GM23338 (cell line): ENCODE measurements at regions not wholly inside any gene's neighbourhood (a gene's known extent, or its start where the extent isn't known, plus 50 kb on each side); places are given as distances from the start of the nearest gene placed in this dataset.
"Not testable (repeated sequence)": the region's sequence is repeated elsewhere in the genome, so short reads cannot be mapped to it uniquely, and the experiment has no call there.

Source experiments
- ATAC-seq: fragments of 200-7000 bp; cut with Tn5 transposase; 3 replicates; pipeline ENCODE4 v1.9.1; 2020
- DNase-seq: peaks from one replicate; pipeline ENCODE4 v3.0.0-alpha.2; 2015; ENCODE audit warnings: low spot score
- H2AFZ ChIP-seq: fragments of 200-600 bp; sonication (generic); 2 replicates; pipeline ENCODE4 v1.8.0; 2016; ENCODE audit warnings: antibody characterized with exemption, mild to moderate bottlenecking, moderate library complexity
- H3F3A ChIP-seq: fragments of 200-600 bp; sonication (generic); replicated peaks from 2 replicates; pipeline ENCODE4 v1.8.0; 2017; ENCODE audit warnings: antibody characterized with exemption, mixed run types, low read depth
- H3K27ac ChIP-seq: fragments of 200-600 bp; sonication (generic); 2 replicates; pipeline ENCODE4 v1.6.1; 2016; ENCODE audit warnings: low read depth
- H3K27me3 ChIP-seq: fragments of 200-600 bp; sonication (generic); 2 replicates; pipeline ENCODE4 v1.8.0; 2016; ENCODE audit warnings: mild to moderate bottlenecking, mixed run types, moderate library complexity; ENCODE audit not compliant: insufficient read depth
- H3K36me3 ChIP-seq: fragments of 200-600 bp; sonication (generic); 2 replicates; pipeline ENCODE4 v1.8.0; 2016; ENCODE audit warnings: mild to moderate bottlenecking; ENCODE audit not compliant: insufficient read depth
- H3K4me1 ChIP-seq: fragments of 200-600 bp; sonication (generic); 2 replicates; pipeline ENCODE4 v1.8.0; 2016; ENCODE audit warnings: mild to moderate bottlenecking, moderate library complexity; ENCODE audit not compliant: insufficient read depth
- H3K4me2 ChIP-seq: fragments of 200-600 bp; sonication (generic); 2 replicates; pipeline ENCODE4 v1.7.1; 2017; ENCODE audit warnings: mixed run types
- H3K4me3 ChIP-seq: fragments of 200-600 bp; sonication (generic); 2 replicates; pipeline ENCODE4 v1.6.1; 2016; ENCODE audit warnings: mixed run types
- H3K79me2 ChIP-seq: fragments of 200-600 bp; sonication (generic); replicated peaks from 2 replicates; pipeline ENCODE4 v1.8.0; 2017; ENCODE audit warnings: mild to moderate bottlenecking; ENCODE audit not compliant: insufficient read depth
- H3K9me2 ChIP-seq: fragments of 200-600 bp; sonication (generic); 2 replicates; pipeline ENCODE4 v1.8.0; 2017; ENCODE audit not compliant: insufficient read depth
- H4K20me1 ChIP-seq: fragments of 200-600 bp; sonication (generic); replicated peaks from 2 replicates; pipeline ENCODE4 v1.8.0; 2017; ENCODE audit warnings: mild to moderate bottlenecking; ENCODE audit not compliant: insufficient read depth
- H3K27ac Mint-ChIP-seq: 2 replicates; pipeline ENCODE4 v1.8.0; 2020; ENCODE audit warnings: inconsistent platforms, mild to moderate bottlenecking, moderate library complexity, mixed read lengths
- H3K27me3 Mint-ChIP-seq: 3 replicates; pipeline ENCODE4 v1.8.0; 2022; ENCODE audit warnings: low read depth, mild to moderate bottlenecking, moderate library complexity, mixed read lengths, inconsistent platforms; ENCODE audit not compliant: insufficient read depth, poor library complexity
- H3K36me3 Mint-ChIP-seq: 3 replicates; pipeline ENCODE4 v1.8.0; 2021; ENCODE audit warnings: low read depth, mild to moderate bottlenecking, inconsistent platforms, moderate library complexity, mixed read lengths
- H3K4me1 Mint-ChIP-seq: 3 replicates; pipeline ENCODE4 v1.8.0; 2020; ENCODE audit warnings: mild to moderate bottlenecking, inconsistent platforms, mixed read lengths
- H3K4me3 Mint-ChIP-seq: 3 replicates; pipeline ENCODE4 v1.8.0; 2021; ENCODE audit warnings: moderate library complexity, mild to moderate bottlenecking, inconsistent platforms, mixed read lengths
- H3K9me3 Mint-ChIP-seq: 3 replicates; pipeline ENCODE4 v1.8.0; 2020; ENCODE audit warnings: moderate library complexity, mild to moderate bottlenecking, inconsistent platforms, mixed read lengths
- CREB1 ChIP-seq: fragments of 250-450 bp; sonication (Bioruptor Pico); IDR thresholded peaks from 2 replicates; pipeline ENCODE4 v1.5.0; 2020; ENCODE audit warnings: low read depth, mild to moderate bottlenecking, moderate library complexity
- EZH2 ChIP-seq: fragments of 200-600 bp; sonication (generic); IDR thresholded peaks from one replicate; pipeline ENCODE4 v1.8.0; 2017; ENCODE audit warnings: antibody characterized with exemption, mild to moderate bottlenecking, low read depth; ENCODE audit not compliant: unreplicated experiment
- JUNB ChIP-seq: IDR thresholded peaks from one replicate; pipeline ENCODE4 v1.6.1; 2016; ENCODE audit warnings: antibody characterized with exemption; ENCODE audit not compliant: unreplicated experiment
- NANOG ChIP-seq: IDR thresholded peaks from 2 replicates; pipeline ENCODE4 v1.6.1; 2016; ENCODE audit warnings: antibody characterized with exemption, borderline replicate concordance
- POLR2AphosphoS5 ChIP-seq: IDR thresholded peaks from 2 replicates; pipeline ENCODE4 v1.6.1; 2016; ENCODE audit warnings: antibody characterized with exemption, low read depth
- STAT1 ChIP-seq: IDR thresholded peaks from one replicate; pipeline ENCODE4 v1.6.1; 2016; ENCODE audit warnings: antibody characterized with exemption; ENCODE audit not compliant: unreplicated experiment
- ZNF114 ChIP-seq: fragments of 250-450 bp; sonication (Bioruptor Pico); IDR thresholded peaks from 2 replicates; pipeline ENCODE4 v1.5.0; 2020; ENCODE audit warnings: mild to moderate bottlenecking, moderate library complexity
- ZNF331 ChIP-seq: fragments of 250-450 bp; sonication (Bioruptor Pico); IDR thresholded peaks from 2 replicates; pipeline ENCODE4 v1.5.0; 2020; ENCODE audit warnings: low read depth, mild to moderate bottlenecking, moderate library complexity
- TF ChIP-seq, protein P1 (sequence below), 2 experiments: fragments of 200-600 bp in 1 of 2; sonication (generic) in 1 of 2; conservative IDR thresholded peaks; 2 replicates each; pipeline versions ENCODE4 v1.5.1 to v1.6.1; 2016 to 2017; ENCODE audit warnings: antibody characterized with exemption in 2 of 2, low read depth in 2 of 2, mild to moderate bottlenecking in 2 of 2, moderate library complexity in 1 of 2
- TF ChIP-seq, protein P2 (sequence below): IDR thresholded peaks from 2 replicates; pipeline ENCODE4 v1.6.1; 2016; ENCODE audit warnings: antibody characterized with exemption
- TF ChIP-seq, protein P3 (sequence below): IDR thresholded peaks from one replicate; pipeline ENCODE4 v1.6.1; 2018; ENCODE audit warnings: antibody characterized with exemption; ENCODE audit not compliant: unreplicated experiment

DNA sequence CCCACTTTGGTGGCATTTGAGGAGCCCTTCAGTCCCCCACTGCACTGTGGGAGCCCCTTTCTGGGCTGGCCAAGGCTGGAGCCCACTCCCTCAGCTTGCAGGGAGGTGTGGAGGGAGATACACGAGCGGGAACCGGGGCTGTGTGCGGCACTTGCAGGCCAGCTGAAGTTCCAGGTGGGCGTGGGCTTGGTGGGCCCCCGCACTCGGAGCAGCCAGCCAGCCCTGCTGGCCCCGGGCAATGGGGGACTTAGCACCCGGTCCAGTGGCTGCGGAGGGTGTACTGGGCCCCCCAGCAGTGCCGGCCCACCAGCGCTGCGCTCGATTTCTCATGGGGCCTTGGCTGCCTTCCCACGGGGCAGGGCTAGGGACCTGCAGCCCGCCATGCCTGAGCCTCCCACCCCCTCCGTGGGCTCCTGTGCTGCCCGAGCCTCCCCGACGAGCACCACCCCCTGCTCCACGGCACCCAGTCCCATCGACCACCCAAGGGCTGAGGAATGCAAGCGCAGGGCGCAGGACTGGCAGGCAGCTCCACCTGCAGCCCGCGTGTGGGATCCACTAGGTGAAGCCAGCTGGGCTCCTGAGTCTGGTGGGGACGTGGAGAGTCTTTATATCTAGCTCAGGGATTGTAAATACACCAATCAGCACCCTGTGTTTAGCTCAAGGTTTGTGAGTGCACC is 379.7 kb downstream of the CGGBP1 start:
- H3K9me3 Mint-ChIP-seq, H2AFZ ChIP-seq, H3K4me3 Mint-ChIP-seq, H3K4me2 ChIP-seq, ATAC-seq, H3K27me3 ChIP-seq, H3K9me2 ChIP-seq, H3K4me3 ChIP-seq, H3K4me1 Mint-ChIP-seq, H3K36me3 ChIP-seq, H3K4me1 ChIP-seq, H3K27me3 Mint-ChIP-seq, H3K27ac Mint-ChIP-seq, H3F3A ChIP-seq, H3K27ac ChIP-seq, H4K20me1 ChIP-seq, H3K36me3 Mint-ChIP-seq, DNase-seq, H3K79me2 ChIP-seq: not testable (repeated sequence)
- TF ChIP-seq, protein P1, sequence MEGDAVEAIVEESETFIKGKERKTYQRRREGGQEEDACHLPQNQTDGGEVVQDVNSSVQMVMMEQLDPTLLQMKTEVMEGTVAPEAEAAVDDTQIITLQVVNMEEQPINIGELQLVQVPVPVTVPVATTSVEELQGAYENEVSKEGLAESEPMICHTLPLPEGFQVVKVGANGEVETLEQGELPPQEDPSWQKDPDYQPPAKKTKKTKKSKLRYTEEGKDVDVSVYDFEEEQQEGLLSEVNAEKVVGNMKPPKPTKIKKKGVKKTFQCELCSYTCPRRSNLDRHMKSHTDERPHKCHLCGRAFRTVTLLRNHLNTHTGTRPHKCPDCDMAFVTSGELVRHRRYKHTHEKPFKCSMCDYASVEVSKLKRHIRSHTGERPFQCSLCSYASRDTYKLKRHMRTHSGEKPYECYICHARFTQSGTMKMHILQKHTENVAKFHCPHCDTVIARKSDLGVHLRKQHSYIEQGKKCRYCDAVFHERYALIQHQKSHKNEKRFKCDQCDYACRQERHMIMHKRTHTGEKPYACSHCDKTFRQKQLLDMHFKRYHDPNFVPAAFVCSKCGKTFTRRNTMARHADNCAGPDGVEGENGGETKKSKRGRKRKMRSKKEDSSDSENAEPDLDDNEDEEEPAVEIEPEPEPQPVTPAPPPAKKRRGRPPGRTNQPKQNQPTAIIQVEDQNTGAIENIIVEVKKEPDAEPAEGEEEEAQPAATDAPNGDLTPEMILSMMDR (conservative IDR thresholded peaks at IDR 0.05; ENCODE audit: low read depth in 2 of 2), result 0 out of 4 replicates have a peak, but pooled peaks of 1 of the 2 experiments have one; percentile 3

DNA sequence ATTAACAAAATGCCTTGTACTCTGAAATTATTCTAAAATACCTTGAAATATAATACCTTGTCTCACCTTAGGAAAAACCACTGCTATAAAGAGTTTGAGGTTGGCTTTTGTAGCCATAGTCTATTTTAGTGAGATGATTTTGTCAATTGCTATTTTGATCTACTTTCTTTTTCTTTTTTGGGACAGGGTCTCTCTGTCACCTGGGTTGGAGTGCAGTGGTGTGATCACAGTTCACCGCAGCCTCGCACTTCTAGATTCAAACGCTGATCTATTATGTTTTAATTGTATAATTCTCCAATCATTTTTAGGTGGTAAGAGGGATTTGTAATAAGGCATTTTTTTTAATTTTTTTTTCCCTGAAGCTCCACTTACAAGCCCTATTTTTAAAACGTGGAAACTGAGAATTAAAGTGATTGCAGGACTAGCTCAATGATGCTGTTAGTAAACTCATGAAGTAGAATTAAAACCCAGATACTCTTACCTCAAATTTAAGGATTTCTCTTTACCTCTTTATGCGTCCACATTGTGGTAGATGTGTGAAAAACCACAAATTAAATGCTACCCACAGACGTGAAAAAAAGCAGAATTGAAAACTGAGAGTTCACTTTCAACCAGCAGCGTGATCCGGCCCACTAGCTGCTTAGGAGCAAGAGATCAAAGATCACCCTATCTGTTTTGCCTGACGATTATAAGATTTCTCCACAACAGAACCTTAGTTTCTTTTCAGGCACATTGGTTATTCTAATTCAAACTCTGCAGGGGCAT is 384.2 kb downstream of the CGGBP1 start:
- H3K27me3 Mint-ChIP-seq, result no peaks in the 10 kb centered on the region
- H3K36me3 ChIP-seq, result no peaks in the 10 kb centered on the region
- H3K4me3 Mint-ChIP-seq, result no peak overlapping the region
- H3K4me2 ChIP-seq, result no peak overlapping the region
- H3K36me3 Mint-ChIP-seq, result no peaks in the 10 kb centered on the region
- no peaks in the 10 kb centered on the region for H3K79me2 ChIP-seq
- ATAC-seq (no peak), DNase-seq (no peak)
- no peak overlapping the region for H3K27ac Mint-ChIP-seq
- H3F3A ChIP-seq, result no peaks in the 10 kb centered on the region
- H3K4me1 Mint-ChIP-seq, result peaks cover 3% of the 10 kb centered on the region; the same call in 2 of the 3 replicates
- H3K27me3 ChIP-seq, result no peaks in the 10 kb centered on the region
- H3K9me3 Mint-ChIP-seq, result no peaks in the 10 kb centered on the region; the same call in 2 of the 3 replicates
- H3K4me3 ChIP-seq, result no peak overlapping the region
- H2AFZ ChIP-seq, result peak overlapping the region; percentile 53; the same call in 1 of the 2 replicates
- 0 out of 2 replicates have a peak, but pooled peaks cover 3% of the 10 kb centered on the region for H3K9me2 ChIP-seq
- H3K4me1 ChIP-seq, result no peaks in the 10 kb centered on the region
- no peaks in the 10 kb centered on the region for H4K20me1 ChIP-seq
- H3K27ac ChIP-seq, result no peak overlapping the region
- TF ChIP-seq ZNF331 (CRISPR knock-in tag) (no peak), CREB1 (CRISPR knock-in tag) (no peak), POLR2AphosphoS5 (no peak), EZH2 (no peak), NANOG (no peak), STAT1 (no peak), ZNF114 (CRISPR knock-in tag) (no peak), JUNB (no peak)
- TF ChIP-seq, protein P2, sequence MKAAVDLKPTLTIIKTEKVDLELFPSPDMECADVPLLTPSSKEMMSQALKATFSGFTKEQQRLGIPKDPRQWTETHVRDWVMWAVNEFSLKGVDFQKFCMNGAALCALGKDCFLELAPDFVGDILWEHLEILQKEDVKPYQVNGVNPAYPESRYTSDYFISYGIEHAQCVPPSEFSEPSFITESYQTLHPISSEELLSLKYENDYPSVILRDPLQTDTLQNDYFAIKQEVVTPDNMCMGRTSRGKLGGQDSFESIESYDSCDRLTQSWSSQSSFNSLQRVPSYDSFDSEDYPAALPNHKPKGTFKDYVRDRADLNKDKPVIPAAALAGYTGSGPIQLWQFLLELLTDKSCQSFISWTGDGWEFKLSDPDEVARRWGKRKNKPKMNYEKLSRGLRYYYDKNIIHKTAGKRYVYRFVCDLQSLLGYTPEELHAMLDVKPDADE, result no peak
- TF ChIP-seq, protein P3, sequence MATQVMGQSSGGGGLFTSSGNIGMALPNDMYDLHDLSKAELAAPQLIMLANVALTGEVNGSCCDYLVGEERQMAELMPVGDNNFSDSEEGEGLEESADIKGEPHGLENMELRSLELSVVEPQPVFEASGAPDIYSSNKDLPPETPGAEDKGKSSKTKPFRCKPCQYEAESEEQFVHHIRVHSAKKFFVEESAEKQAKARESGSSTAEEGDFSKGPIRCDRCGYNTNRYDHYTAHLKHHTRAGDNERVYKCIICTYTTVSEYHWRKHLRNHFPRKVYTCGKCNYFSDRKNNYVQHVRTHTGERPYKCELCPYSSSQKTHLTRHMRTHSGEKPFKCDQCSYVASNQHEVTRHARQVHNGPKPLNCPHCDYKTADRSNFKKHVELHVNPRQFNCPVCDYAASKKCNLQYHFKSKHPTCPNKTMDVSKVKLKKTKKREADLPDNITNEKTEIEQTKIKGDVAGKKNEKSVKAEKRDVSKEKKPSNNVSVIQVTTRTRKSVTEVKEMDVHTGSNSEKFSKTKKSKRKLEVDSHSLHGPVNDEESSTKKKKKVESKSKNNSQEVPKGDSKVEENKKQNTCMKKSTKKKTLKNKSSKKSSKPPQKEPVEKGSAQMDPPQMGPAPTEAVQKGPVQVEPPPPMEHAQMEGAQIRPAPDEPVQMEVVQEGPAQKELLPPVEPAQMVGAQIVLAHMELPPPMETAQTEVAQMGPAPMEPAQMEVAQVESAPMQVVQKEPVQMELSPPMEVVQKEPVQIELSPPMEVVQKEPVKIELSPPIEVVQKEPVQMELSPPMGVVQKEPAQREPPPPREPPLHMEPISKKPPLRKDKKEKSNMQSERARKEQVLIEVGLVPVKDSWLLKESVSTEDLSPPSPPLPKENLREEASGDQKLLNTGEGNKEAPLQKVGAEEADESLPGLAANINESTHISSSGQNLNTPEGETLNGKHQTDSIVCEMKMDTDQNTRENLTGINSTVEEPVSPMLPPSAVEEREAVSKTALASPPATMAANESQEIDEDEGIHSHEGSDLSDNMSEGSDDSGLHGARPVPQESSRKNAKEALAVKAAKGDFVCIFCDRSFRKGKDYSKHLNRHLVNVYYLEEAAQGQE, result no peak
- TF ChIP-seq, protein P1 (conservative IDR thresholded peaks at IDR 0.05; ENCODE audit: low read depth in 2 of 2), result no peak
